ENCODE measurements at regions not wholly inside any gene's neighbourhood (a gene's known extent, or its start where the extent isn't known, plus 50 kb on each side); places are given as distances from the start of the nearest gene placed in this dataset.

DNA sequence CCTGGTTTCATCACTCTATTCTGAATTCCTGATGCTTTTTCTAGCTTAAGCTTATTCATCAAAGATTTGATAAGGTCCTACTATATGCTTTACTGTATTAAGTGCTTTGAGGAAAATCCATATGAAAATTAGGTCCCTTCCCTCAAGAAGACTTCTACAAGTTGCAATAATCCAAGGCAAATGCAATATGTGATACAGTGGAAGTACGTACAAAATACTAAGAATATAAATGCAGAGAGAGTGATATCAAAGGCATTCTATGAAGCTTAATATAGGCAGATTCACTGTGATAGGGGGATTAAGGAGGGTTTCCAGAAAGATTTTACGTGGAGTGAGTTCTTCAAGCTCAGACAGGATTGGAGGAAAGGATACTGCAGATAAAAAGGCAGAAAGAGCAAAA, 142.1 kb downstream of the C6orf118 start:
- in situ Hi-C loops (cut with HindIII; ENCODE audit: low pct_ligation_motif_present, low sequenced_read_pairs): no loop called here
- no peaks in the 10 kb centered on the region for H3K36me3 ChIP-seq (replicated peaks)
- H3K4me3 ChIP-seq (ENCODE audit: low read depth, low read length): no peak overlapping the region
- DNase-seq: no peak
- H3K27ac ChIP-seq: no peak overlapping the region
- no peaks in the 10 kb centered on the region for H3K27me3 ChIP-seq (replicated peaks)
- TF ChIP-seq CTCF (IDR thresholded peaks at IDR 0.05; ENCODE audit: low read depth, low read length, missing control alignments): no peak

DNA sequence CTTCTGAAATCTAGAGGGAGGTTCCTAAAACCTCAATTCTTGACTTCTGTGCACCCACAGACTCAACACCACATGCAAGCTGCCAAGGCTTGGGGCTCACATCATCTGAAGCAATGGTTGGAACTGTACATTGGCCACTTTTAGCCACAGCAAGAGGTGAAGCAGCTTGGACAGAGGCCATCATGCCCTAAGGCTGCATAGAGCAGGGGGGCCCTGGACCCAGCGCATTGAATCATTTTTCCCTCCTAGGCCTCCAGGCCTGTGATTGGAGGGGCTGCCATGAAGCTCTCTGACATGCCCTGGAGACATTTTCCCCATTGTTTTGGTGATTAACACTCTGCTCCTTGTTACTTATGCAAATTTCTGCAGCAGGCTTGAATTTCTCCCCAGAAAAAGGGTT, 145.9 kb downstream of the C6orf118 start:
- in situ Hi-C loops (cut with HindIII; ENCODE audit: low pct_ligation_motif_present, low sequenced_read_pairs): no loop called here
- no peak for DNase-seq
- H3K27ac ChIP-seq: no peak overlapping the region
- H3K27me3 ChIP-seq (replicated peaks): no peaks in the 10 kb centered on the region
- TF ChIP-seq CTCF (IDR thresholded peaks at IDR 0.05; ENCODE audit: low read depth, low read length, missing control alignments): no peak
- H3K4me3 ChIP-seq (ENCODE audit: low read depth, low read length): no peak overlapping the region
- H3K36me3 ChIP-seq (replicated peaks): no peaks in the 10 kb centered on the region

DNA sequence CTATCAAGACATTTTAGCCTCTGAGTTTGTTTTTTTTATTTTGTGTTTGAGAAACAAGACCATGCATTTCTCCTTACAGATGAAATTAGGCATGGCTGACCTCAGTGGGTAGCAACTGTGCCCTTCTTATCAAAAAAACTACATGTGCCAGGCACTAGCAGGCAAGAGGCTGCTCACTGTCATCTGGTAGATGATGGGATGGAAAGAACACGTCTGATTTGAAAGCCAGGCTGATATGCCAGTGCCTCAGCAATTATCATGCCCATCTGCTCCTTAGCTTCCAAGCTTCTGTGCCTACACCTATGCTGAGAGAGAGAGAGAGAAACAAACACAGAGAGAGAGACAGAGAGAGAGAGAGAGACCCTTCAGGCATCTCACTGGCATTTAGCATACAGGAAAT, 149.9 kb downstream of the C6orf118 start:
- DNase-seq: no peak
- Histone ChIP-seq H3K27ac (no peak overlapping the region), H3K4me3 (ENCODE audit: low read depth, low read length) (no peak overlapping the region), H3K36me3 (replicated peaks) (no peaks in the 10 kb centered on the region), H3K27me3 (replicated peaks) (no peaks in the 10 kb centered on the region)
- no peak for TF ChIP-seq CTCF (IDR thresholded peaks at IDR 0.05; ENCODE audit: low read depth, low read length, missing control alignments)
- in situ Hi-C loops (cut with HindIII; ENCODE audit: low pct_ligation_motif_present, low sequenced_read_pairs): no loop called here

GRCh38 chr6:165146456-165146855, 162.9 kb downstream of the C6orf118 start:
- in situ Hi-C loops (cut with HindIII; ENCODE audit: low pct_ligation_motif_present, low sequenced_read_pairs): no loop called here
- no peak for DNase-seq
- Histone ChIP-seq H3K27ac (no peak overlapping the region), H3K27me3 (replicated peaks) (no peaks in the 10 kb centered on the region), H3K36me3 (replicated peaks) (no peaks in the 10 kb centered on the region), H3K4me3 (ENCODE audit: low read depth, low read length) (no peak overlapping the region)
- TF ChIP-seq CTCF (IDR thresholded peaks at IDR 0.05; ENCODE audit: low read depth, low read length, missing control alignments): no peak

GRCh38 chr6:165135889-165136288, 173.5 kb downstream of the C6orf118 start:
- in situ Hi-C loops (cut with HindIII; ENCODE audit: low pct_ligation_motif_present, low sequenced_read_pairs): no loop called here
- no peaks in the 10 kb centered on the region for H3K36me3 ChIP-seq (replicated peaks)

More at GRCh38 chr6:165135889-165136288, 173.5 kb downstream of the C6orf118 start:
- Histone ChIP-seq H3K27ac (no peak overlapping the region), H3K4me3 (ENCODE audit: low read depth, low read length) (no peak overlapping the region), H3K27me3 (replicated peaks) (no peaks in the 10 kb centered on the region)
- TF ChIP-seq CTCF (IDR thresholded peaks at IDR 0.05; ENCODE audit: low read depth, low read length, missing control alignments): no peak
- no peak for DNase-seq

Measured in brain microvascular endothelial cell (primary cell).